Osteoblast (primary cell): ENCODE measurements at regions not wholly inside any gene's neighbourhood (a gene's known extent, or its start where the extent isn't known, plus 50 kb on each side); places are given as distances from the start of the nearest gene placed in this dataset.
A peak's percentile ranks its signal among the peaks of the same experiment; 100 is the strongest.
"Not testable (repeated sequence)": the region's sequence is repeated elsewhere in the genome, so short reads cannot be mapped to it uniquely, and the experiment has no call there.

Experiments used
- DNase-seq: peaks from one replicate; pipeline ENCODE4 v3.0.0; 2011; ENCODE audit warnings: low spot score, mixed read lengths; ENCODE audit not compliant: insufficient read length; ENCODE audit errors: missing footprints
- H2AFZ ChIP-seq: 2 replicates; pipeline ENCODE4 v1.6.0; 2011; ENCODE audit warnings: mild to moderate bottlenecking, low read length
- H3K27ac ChIP-seq: 2 replicates; pipeline ENCODE4 v1.5.1; 2011; ENCODE audit warnings: mild to moderate bottlenecking, low read depth, low read length, moderate library complexity
- H3K27me3 ChIP-seq: 2 replicates; pipeline ENCODE4 v1.6.0; 2012; ENCODE audit warnings: mild to moderate bottlenecking, control low read depth, inconsistent platforms, low read length, moderate library complexity; ENCODE audit not compliant: insufficient read depth
- H3K36me3 ChIP-seq: 2 replicates; pipeline ENCODE4 v1.5.1; 2011; ENCODE audit warnings: mild to moderate bottlenecking, low read length, control low read depth, moderate library complexity; ENCODE audit not compliant: insufficient read depth
- H3K4me1 ChIP-seq: 2 replicates; pipeline ENCODE4 v1.5.1; 2011; ENCODE audit warnings: mild to moderate bottlenecking, low read length, control low read depth, moderate library complexity; ENCODE audit not compliant: insufficient read depth
- H3K4me2 ChIP-seq: 2 replicates; pipeline ENCODE4 v1.6.0; 2011; ENCODE audit warnings: mild to moderate bottlenecking, low read length; ENCODE audit not compliant: insufficient read depth
- H3K4me3 ChIP-seq: fragments of 200-600 bp; sonication (generic); 3 replicates; pipeline ENCODE4 v1.5.1; 2012; ENCODE audit warnings: mild to moderate bottlenecking, low read length, inconsistent platforms; ENCODE audit not compliant: insufficient read depth
- H3K79me2 ChIP-seq: 2 replicates; pipeline ENCODE4 v1.6.0; 2012; ENCODE audit warnings: mild to moderate bottlenecking, low read length, control low read depth, inconsistent platforms; ENCODE audit not compliant: insufficient read depth
- H3K9me3 ChIP-seq: 2 replicates; pipeline ENCODE4 v1.5.1; 2011; ENCODE audit warnings: low read depth, low read length, control low read depth
- H4K20me1 ChIP-seq: 2 replicates; pipeline ENCODE4 v1.6.0; 2012; ENCODE audit warnings: mild to moderate bottlenecking, low read length, control low read depth; ENCODE audit not compliant: insufficient read depth
- TF ChIP-seq, protein P1 (sequence below): IDR thresholded peaks from 2 replicates; pipeline ENCODE4 v1.5.1; 2011; ENCODE audit warnings: mild to moderate bottlenecking, low read depth, low read length, moderate library complexity; ENCODE audit errors: extremely low read depth

DNA sequence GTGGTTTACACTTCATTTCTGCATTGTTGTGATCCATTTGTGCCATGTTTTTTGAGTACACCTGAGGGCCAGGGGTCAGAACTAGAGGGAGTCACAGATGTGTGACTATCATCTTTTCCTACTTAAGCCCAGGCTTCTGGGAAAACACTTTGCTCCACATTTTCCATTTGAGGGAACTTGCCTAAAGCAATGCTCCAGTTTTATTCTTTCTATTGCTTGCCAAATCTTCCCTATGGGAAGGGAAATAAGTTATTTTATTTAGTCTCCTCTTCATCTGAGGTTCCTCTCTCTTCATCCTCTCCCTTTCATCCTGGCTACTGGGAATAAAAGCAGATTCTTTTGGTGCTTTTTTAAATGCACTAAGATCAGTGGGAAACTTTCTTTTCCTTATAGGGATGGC is 179.9 kb upstream of the PRSS58 start:
- Histone ChIP-seq H4K20me1 (no peaks in the 10 kb centered on the region), H3K27ac (no peak overlapping the region), H3K79me2 (no peaks in the 10 kb centered on the region), H2AFZ (peak overlapping the region; percentile 2), H3K9me3 (peaks cover 4% of the 10 kb centered on the region), H3K27me3 (no peaks in the 10 kb centered on the region), H3K36me3 (no peaks in the 10 kb centered on the region), H3K4me2 (no peak overlapping the region), H3K4me3 (no peak overlapping the region), H3K4me1 (peaks cover 38% of the 10 kb centered on the region)
- TF ChIP-seq, protein P1, sequence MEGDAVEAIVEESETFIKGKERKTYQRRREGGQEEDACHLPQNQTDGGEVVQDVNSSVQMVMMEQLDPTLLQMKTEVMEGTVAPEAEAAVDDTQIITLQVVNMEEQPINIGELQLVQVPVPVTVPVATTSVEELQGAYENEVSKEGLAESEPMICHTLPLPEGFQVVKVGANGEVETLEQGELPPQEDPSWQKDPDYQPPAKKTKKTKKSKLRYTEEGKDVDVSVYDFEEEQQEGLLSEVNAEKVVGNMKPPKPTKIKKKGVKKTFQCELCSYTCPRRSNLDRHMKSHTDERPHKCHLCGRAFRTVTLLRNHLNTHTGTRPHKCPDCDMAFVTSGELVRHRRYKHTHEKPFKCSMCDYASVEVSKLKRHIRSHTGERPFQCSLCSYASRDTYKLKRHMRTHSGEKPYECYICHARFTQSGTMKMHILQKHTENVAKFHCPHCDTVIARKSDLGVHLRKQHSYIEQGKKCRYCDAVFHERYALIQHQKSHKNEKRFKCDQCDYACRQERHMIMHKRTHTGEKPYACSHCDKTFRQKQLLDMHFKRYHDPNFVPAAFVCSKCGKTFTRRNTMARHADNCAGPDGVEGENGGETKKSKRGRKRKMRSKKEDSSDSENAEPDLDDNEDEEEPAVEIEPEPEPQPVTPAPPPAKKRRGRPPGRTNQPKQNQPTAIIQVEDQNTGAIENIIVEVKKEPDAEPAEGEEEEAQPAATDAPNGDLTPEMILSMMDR: no peak
- no peak for DNase-seq

DNA sequence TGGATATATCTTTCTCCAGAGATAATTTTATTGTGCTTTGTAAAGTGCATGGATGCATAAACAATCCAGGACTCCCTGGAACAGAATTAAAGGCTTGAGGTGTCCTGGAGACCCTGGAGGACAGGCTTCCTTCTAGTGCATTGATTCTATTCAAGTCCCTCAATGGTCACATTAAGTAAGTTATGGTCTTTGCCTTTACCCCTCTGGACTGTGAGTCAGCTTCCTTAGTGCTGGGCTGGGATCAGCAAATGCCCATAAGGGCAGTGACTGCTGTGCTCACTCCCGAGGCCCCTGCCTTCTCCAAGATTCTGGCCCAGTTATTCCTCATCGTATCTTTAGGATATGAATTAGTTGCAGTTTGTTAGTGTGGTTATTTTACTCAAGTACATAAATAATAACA is 178.7 kb upstream of the PRSS58 start:
- Histone ChIP-seq H4K20me1 (no peaks in the 10 kb centered on the region), H3K27ac (no peak overlapping the region), H3K4me3 (no peak overlapping the region), H2AFZ (no peak overlapping the region), H3K4me2 (peak overlapping the region; percentile 9), H3K79me2 (no peaks in the 10 kb centered on the region), H3K9me3 (peaks cover 4% of the 10 kb centered on the region), H3K27me3 (no peaks in the 10 kb centered on the region), H3K4me1 (peaks cover 38% of the 10 kb centered on the region), H3K36me3 (no peaks in the 10 kb centered on the region)
- no peak for DNase-seq
- TF ChIP-seq, protein P1: no peak

DNA sequence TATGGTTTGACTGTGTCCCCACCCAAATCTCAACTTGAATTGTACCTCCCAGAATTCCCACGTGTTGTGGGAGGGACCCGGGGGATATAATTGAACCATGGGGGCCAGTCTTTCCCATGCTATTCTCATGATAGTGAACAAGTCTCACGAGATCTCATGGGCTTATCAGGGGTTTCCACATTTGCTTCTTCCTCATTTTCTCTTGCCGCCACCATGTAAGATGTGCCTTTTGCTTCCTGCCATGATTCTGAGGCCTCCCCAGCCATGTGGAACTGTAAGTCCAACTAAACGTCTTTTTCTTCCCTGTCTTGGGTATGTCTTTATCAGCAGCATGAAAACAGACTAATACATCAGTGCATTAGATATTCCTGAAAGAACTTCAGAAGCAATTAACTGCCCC is 177.7 kb upstream of the PRSS58 start:
- not testable (repeated sequence) for H3K27ac ChIP-seq, DNase-seq, H3K4me2 ChIP-seq, H4K20me1 ChIP-seq, H3K36me3 ChIP-seq, H2AFZ ChIP-seq, H3K4me3 ChIP-seq, H3K9me3 ChIP-seq, H3K27me3 ChIP-seq, H3K79me2 ChIP-seq
- peaks cover 33% of the 10 kb centered on the region for H3K4me1 ChIP-seq

DNA sequence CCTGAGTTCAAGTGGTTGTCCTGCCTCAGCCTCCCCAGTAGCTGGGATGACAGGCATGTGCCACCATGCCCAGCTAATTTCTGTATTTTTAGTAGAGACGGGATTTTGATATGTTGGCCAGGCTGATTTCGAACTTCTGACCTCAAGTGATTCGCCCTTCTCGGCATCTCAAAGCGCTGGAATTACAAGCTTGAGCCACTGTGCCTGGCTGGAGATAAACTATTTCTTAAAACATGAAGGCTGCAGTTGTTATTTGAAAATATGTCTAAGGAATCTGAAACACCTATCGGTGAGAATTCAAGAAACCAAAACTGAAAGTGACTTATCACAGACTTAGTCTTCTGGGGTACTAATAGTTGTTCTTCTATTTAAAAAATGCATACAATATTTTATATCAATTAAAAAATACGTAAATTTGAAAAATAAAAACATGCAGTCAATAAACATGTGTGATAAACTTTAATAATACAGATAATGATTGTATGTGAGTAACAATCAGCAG is 176.9 kb upstream of the PRSS58 start:
- TF ChIP-seq, protein P1: no peak
- no peak overlapping the region for H3K4me3 ChIP-seq
- no peaks in the 10 kb centered on the region for H3K79me2 ChIP-seq
- no peak overlapping the region for H3K27ac ChIP-seq
- H4K20me1 ChIP-seq: no peaks in the 10 kb centered on the region
- H3K27me3 ChIP-seq: no peaks in the 10 kb centered on the region
- DNase-seq: no peak
- peaks cover 4% of the 10 kb centered on the region for H3K9me3 ChIP-seq
- no peaks in the 10 kb centered on the region for H3K36me3 ChIP-seq
- no peak overlapping the region for H2AFZ ChIP-seq
- peaks cover 24% of the 10 kb centered on the region for H3K4me1 ChIP-seq
- peak overlapping the region; percentile 35 for H3K4me2 ChIP-seq

DNA sequence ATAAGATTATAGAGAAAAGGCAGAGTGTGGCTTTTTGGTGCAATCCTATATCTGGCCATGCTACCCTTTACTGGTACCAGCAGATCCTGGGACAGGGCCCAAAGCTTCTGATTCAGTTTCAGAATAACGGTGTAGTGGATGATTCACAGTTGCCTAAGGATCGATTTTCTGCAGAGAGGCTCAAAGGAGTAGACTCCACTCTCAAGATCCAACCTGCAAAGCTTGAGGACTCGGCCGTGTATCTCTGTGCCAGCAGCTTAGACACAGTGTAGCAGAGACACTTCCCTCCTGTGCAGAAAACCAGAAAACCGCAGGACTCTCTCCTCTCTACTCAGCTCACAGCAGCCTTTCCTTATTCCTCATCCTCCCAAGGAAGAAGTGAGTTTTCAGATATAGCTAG is 176.3 kb upstream of the PRSS58 start:
- Histone ChIP-seq H3K4me1 (peaks cover 18% of the 10 kb centered on the region), H2AFZ (peak overlapping the region; percentile 42)
- not testable (repeated sequence) for H3K27me3 ChIP-seq, H3K4me3 ChIP-seq, DNase-seq, H3K79me2 ChIP-seq, H3K9me3 ChIP-seq, H4K20me1 ChIP-seq, H3K4me2 ChIP-seq, H3K27ac ChIP-seq, H3K36me3 ChIP-seq
